HG03045 (cell line): ENCODE measurements at regions not wholly inside any gene's neighbourhood (a gene's known extent, or its start where the extent isn't known, plus 50 kb on each side); places are given as distances from the start of the nearest gene placed in this dataset.

Experiments used
- ATAC-seq: cut with Tn5 transposase; IDR thresholded peaks from one replicate; pipeline ENCODE4 v1.9.1; 2021; ENCODE audit warnings: mild to moderate bottlenecking, moderate library complexity; ENCODE audit not compliant: unreplicated experiment

GRCh38 chr2:9771101-9771449 lies 72.2 kb upstream of the TAF1B start:
- no peak for ATAC-seq

DNA sequence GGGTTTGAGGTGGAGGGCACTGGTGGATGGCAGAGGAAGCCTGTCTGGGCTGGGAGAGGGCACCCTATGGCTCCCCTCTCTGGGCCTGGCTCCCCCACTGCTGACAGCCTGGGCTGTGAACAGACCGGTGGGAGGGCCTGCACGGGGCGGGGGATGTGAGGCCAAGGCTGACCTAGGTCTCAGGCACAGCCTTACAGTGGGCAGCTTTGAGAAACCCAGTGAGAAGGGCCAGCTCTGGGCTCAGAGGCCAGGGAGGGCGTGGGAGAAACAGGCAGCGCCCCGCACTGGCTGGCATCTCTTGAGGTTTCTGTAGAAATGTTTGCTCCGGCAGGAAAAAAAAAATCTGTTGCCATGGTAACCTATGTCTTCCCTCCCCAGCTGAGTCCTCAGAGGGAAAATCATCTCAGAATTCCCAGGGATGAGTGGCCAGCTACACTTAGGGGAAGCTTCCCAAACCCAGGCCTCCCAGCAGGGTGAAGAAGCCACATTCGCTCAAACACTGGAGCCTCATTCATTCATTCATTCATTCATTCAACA lies 71.7 kb upstream of the TAF1B start:
- ATAC-seq = no peak

GRCh38 chr2:9772035-9772998 lies 71.0 kb upstream of the TAF1B start:
- ATAC-seq = no peak

DNA sequence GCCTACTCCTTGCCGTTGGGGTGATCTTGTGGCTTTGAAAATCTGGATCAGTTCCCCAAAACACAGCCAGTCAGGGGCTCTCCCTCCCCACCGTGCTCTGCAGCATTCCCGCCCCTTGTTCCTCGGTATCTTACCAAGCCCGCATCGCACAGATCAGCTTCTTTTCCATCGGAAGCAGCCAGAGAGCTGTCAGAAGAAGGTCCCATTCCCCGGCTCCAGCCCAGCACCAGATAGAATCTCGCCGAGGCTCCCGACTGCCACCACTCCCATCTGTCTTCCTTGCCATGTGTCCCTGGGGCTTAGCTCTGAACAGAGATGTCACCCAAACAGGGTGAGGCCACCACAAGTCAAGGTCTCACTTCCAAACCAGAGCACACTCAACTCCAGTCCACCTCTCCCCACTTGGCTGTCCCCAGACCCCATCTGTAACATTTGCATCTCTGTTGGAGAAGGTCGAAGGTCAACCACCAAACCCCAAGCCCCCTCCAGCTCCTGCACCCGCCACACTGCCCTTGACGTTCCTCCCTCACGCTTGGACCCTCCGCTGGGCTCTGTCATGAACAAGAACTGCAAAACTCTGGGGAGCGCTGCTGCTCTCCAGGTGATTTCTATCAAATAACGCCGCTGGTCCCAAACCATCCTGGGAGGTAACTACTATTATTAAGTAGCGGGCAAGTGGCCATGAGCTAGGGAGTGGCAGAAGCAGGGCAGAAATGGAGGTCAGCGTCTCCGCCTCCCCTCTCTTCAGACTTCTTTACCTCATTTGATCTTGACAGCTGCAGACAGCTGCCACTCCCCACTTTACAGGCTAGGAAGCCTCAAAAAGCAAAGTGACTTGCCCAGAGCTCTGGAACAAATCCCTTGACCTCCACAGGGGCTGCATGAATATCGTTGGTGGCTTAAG lies 70.0 kb upstream of the TAF1B start:
- no peak for ATAC-seq

DNA sequence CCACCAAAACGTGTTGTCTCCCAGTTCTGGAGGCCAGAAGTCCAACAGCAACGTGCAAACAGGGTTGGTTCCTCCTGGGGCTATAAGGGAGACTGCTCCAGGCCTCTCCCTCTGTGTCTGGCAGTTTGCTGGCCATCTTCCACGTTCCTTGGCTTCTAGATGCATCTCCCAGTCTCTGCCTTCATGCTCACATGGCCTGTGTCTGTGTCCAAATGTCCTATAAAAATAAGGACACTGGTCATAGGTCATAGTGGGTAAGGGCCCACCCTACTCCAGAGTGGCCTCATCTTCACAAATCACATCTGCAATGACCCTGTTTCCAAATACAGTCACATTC lies 69.4 kb upstream of the TAF1B start:
- ATAC-seq = no peak

DNA sequence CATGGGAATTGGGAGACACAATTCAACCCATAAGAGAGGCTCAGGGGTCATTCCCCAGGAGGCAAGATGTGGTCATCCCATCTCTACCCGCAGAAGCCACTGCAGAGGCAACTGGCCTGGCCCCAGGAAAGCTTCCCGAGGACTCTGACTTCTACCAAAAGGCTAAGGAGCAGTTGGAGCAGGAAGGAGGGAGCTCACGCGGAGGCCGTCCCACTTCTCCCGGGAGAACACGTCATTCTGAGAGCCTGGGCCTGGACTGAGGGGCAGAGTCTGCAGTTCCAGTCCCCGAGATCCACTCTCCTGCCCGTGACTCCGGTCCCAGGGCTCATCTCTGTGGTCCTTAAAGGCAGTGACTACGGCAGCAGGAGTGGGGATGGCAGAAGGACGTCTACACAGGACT lies 69.0 kb upstream of the TAF1B start:
- ATAC-seq = no peak

DNA sequence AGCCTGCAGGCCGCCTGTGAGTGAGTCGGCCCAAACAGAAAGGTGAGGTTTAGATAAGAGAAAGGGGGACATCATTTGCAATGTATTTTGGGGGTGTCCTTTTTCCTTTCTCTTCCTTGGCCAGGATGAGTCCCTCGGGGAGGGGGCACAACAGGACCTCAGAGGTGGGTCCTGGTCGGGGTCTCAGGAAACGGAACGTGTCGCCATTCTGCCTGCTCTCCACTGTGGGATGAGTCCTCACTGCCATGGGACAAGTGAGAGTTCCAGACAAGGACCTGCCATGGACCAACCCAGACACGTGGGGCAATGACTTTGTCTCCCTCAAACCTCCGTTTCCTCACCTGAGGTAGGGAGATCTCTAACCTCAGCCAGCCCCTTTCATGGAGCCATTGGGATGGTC lies 67.9 kb upstream of the TAF1B start:
- no peak for ATAC-seq

DNA sequence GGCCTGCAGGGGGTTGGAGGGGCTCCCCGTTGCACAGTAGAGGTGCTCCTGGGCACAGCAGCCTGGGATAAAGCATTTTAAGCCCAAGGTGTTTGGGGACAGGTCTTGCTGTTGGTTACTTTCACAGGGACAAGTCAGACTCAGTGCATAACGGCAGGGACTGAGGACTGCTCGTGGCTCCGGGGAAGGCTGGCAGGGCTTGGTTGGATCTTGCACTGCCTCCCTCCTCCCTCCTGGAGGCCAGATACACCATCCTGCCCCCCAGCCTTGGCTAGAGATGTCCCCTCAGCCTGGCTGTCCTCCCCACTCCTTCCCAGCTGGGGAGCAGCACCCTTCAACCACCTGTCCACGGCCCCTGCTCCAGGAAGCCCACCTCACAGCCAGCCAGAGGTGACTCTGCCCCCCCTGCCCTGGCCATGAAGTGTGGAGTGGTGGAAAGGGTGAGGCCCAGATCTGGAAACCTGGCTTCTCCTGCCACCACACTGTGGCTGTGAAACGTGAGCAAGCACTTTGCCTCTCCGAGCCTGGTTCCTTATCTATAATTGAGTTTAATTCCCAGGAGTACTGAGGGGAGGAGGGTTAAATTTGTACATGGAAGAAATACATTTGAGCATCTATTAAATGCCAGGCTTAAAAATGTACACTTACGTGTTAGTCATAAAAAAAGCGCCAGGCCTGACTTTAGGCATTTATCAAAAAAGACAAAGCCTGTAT lies 67.1 kb upstream of the TAF1B start:
- no peak for ATAC-seq

GRCh38 chr2:9777081-9777480 lies 66.2 kb upstream of the TAF1B start:
- ATAC-seq = no peak

GRCh38 chr2:9778012-9778411 lies 65.3 kb upstream of the TAF1B start:
- no peak for ATAC-seq

DNA sequence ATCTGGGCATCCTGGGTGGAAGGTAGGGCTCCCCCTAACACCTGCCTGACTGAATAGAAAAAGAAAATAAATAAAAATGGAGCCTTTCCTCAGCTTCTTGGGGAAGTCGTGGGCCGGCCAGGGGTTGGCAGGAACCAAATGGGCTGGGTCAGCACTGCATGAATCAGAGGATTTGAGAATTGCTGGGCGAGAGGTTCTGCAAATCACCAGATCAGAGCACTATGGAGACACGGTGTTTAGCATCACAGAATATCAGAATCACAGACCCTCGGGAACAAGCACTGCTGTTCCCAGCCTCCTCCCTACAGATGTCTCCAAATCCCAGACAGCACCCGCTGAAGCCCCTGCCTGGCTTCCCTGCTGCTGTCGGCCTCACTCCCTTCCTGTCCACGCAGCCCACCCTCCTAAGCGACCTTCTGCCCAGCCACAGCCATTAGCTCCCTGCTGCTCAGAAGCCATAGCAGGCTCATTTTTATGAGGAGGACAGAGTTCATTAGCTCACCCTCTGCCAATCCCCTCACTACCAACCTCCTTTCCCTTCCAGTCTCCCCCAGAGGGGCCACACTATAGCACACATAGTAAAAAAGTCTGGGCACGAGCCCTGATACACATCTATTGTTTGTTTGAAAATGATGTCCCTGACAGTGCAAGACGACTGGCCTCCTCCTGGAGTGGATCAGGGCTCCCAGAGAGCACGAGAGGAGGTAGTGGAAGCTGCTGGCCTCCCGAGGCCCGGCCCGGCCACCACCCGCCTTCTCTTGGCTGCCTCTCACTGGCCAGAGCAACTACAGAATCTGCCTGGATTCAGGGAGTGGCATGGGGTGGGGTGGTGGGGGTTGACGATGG lies 64.6 kb upstream of the TAF1B start:
- ATAC-seq = no peak

GRCh38 chr2:9779596-9780264 lies 63.5 kb upstream of the TAF1B start:
- no peak for ATAC-seq

GRCh38 chr2:9780368-9781130 lies 62.7 kb upstream of the TAF1B start:
- ATAC-seq = no peak

DNA sequence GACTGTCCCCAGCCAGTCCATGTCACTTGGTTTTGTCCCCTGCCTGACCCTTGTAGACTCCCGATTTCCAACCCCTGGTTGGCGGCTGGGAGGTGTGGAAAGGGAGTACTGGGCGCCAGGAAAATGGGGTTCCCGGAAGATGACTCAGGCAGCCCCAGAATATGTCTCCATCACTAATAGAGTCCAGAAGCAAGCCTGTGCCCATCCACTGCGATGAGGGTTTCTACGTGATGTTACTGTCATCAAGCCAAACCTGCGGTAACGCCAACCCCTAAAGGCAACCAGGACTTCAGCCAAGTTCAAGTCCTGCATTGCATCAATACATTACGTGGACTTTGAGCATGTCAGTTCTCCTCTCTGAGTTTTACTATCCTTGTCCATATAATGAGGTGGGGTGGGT lies 62.0 kb upstream of the TAF1B start:
- ATAC-seq = no peak

DNA sequence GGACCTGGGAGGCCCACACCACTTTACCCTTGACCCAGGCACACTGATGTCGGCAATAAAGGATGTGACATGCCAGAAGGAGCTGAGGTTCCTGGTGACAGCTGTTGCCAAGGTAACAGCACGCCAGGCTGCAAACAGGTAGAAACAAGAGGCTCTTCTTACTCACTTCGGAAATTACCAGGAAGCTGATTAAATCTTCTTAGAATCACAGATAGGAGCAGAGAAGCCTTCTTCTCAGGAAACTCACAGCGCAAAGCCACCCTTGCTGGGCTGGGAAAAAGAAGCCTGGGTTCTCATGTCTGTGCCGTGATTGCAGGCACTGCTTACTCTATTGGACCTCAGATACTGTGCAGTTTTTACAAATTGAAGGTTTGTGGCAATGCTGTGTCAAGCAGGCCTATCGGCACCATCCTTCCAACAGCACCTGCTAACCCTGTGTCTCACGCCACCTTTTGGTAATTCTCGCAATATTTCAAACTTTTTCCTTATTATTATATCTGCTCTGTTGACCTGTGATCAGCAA lies 61.0 kb upstream of the TAF1B start:
- ATAC-seq = no peak

GRCh38 chr2:9789371-9789770 lies 53.9 kb upstream of the TAF1B start:
- no peak for ATAC-seq

DNA sequence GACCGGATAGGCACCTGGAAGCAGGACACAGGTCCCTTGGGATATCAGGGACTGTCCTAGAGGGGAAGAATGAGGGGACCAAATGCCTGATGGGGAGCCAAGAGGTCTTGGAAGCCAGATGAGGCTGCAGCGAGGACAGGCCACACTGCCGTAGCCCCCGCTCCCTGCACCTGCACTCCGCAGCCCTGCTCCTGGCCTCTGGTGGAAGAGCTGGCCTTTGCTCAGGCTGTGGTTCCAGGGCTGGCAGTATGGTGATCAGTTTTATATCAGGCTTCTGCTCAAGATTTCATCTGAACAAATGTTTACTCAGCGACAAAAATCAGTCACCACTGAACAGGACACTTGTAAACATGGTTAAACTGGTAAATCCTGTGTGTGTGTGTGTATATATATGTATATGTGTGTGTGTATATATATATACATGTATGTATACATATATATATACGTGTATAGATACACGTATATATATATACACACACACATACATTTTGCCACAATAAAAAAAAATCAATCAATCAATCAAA lies 52.5 kb upstream of the TAF1B start:
- no peak for ATAC-seq

DNA sequence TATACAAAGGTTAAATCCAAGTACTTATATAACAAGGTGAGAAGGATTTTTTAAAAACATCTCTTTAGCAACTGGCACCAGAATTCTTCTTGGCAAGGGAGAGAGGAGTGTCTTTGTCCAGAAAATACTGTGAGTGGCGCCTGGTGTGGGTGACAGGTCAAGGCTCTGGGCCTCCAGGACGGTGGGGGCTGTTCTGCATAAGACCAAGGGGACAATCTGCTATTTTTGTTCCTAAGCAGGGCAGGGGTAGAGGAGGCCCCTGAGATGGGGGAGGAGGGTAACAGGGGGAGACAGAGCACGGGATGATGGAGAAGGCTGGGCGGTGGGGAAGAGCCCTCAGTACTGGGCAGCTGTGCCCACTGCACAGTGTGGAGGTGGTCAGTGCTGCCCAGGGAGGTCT lies 51.6 kb upstream of the TAF1B start:
- ATAC-seq = no peak
